ENCODE measurements at regions not wholly inside any gene's neighbourhood (a gene's known extent, or its start where the extent isn't known, plus 50 kb on each side); places are given as distances from the start of the nearest gene placed in this dataset.

GRCh38 chr14:26056036-26056616, 541.7 kb downstream of the NOVA1 start:
- Mint-ChIP-seq H3K4me3 (no peak overlapping the region), H3K27ac (no peak overlapping the region), H3K4me1 (no peaks in the 10 kb centered on the region), H3K36me3 (peaks cover 0 to 4% (median 0%) of the 10 kb centered on the region in 5 donors), H3K27me3 (no peaks in the 10 kb centered on the region), H3K9me3 (peaks cover 4 to 35% (median 13%) of the 10 kb centered on the region in 11 donors)
- Histone ChIP-seq H3K36me3 (ENCODE audit: control insufficient read depth in 2 of 3, insufficient read depth in 3 of 3, low read length in 3 of 3) (no peaks in the 10 kb centered on the region), H3K27me3 (ENCODE audit: control insufficient read depth in 2 of 2, insufficient read depth in 2 of 2, low read length in 2 of 2) (no peaks in the 10 kb centered on the region), H3K4me3 (ENCODE audit: low read length) (no peak overlapping the region), H3K9me3 (ENCODE audit: control insufficient read depth in 2 of 3, low read length in 3 of 3) (no peaks in the 10 kb centered on the region), H3K4me1 (ENCODE audit: control insufficient read depth in 2 of 2, insufficient read depth in 2 of 2, low read length in 2 of 2) (no peaks in the 10 kb centered on the region), H3K27ac (ENCODE audit: low read depth, low read length) (no peak overlapping the region)
- ATAC-seq (no peak), DNase-seq (no peak)
- ChIA-PET CTCF (no interaction called here), POLR2A (no interaction called here)
- intact Hi-C loops (cut with micrococcal nuclease), result no loop called here

GRCh38 chr14:26032348-26032747, 565.5 kb downstream of the NOVA1 start:
- Mint-ChIP-seq H3K4me1 (no peaks in the 10 kb centered on the region), H3K4me3 (no peak overlapping the region), H3K27me3 (no peaks in the 10 kb centered on the region), H3K9me3 (peaks cover 4 to 22% (median 7%) of the 10 kb centered on the region in 11 donors), H3K27ac (no peak overlapping the region), H3K36me3 (no peaks in the 10 kb centered on the region)
- ChIA-PET CTCF (no interaction called here), POLR2A (no interaction called here)
- no peak overlapping the region for H3K4me3 ChIP-seq (ENCODE audit: low read length)
- H3K4me1 ChIP-seq (ENCODE audit: control insufficient read depth in 2 of 2, insufficient read depth in 2 of 2, low read length in 2 of 2), result no peaks in the 10 kb centered on the region
- no peak overlapping the region for H3K27ac ChIP-seq (ENCODE audit: low read depth, low read length)
- intact Hi-C loops (cut with micrococcal nuclease), result no loop called here
- DNase-seq, result no peak
- H3K27me3 ChIP-seq (ENCODE audit: control insufficient read depth in 2 of 2, insufficient read depth in 2 of 2, low read length in 2 of 2), result no peaks in the 10 kb centered on the region
- ATAC-seq, result no peak
- H3K9me3 ChIP-seq (ENCODE audit: control insufficient read depth in 2 of 3, low read length in 3 of 3), result no peaks in the 10 kb centered on the region
- H3K36me3 ChIP-seq (ENCODE audit: control insufficient read depth in 2 of 3, insufficient read depth in 3 of 3, low read length in 3 of 3), result no peaks in the 10 kb centered on the region

GRCh38 chr14:26026384-26026783, 571.4 kb downstream of the NOVA1 start:
- no peaks in the 10 kb centered on the region for H3K36me3 Mint-ChIP-seq
- peaks cover 0 to 14% (median 8%) of the 10 kb centered on the region in 11 donors for H3K9me3 Mint-ChIP-seq
- H3K4me3 ChIP-seq (ENCODE audit: low read length), result no peak overlapping the region
- H3K27me3 Mint-ChIP-seq, result no peaks in the 10 kb centered on the region
- ChIA-PET CTCF (no interaction called here), POLR2A (no interaction called here)
- H3K4me1 ChIP-seq (ENCODE audit: control insufficient read depth in 2 of 2, insufficient read depth in 2 of 2, low read length in 2 of 2), result no peaks in the 10 kb centered on the region
- H3K4me3 Mint-ChIP-seq, result no peak overlapping the region
- H3K36me3 ChIP-seq (ENCODE audit: control insufficient read depth in 2 of 3, insufficient read depth in 3 of 3, low read length in 3 of 3), result no peaks in the 10 kb centered on the region
- H3K27ac Mint-ChIP-seq, result no peak overlapping the region
- H3K4me1 Mint-ChIP-seq, result no peaks in the 10 kb centered on the region
- no peaks in the 10 kb centered on the region for H3K27me3 ChIP-seq (ENCODE audit: control insufficient read depth in 2 of 2, insufficient read depth in 2 of 2, low read length in 2 of 2)
- no peak for ATAC-seq
- H3K27ac ChIP-seq (ENCODE audit: low read depth, low read length), result no peak overlapping the region
- intact Hi-C loops (cut with micrococcal nuclease), result no loop called here
- no peaks in the 10 kb centered on the region for H3K9me3 ChIP-seq (ENCODE audit: control insufficient read depth in 2 of 3, low read length in 3 of 3)
- DNase-seq, result no peak

DNA sequence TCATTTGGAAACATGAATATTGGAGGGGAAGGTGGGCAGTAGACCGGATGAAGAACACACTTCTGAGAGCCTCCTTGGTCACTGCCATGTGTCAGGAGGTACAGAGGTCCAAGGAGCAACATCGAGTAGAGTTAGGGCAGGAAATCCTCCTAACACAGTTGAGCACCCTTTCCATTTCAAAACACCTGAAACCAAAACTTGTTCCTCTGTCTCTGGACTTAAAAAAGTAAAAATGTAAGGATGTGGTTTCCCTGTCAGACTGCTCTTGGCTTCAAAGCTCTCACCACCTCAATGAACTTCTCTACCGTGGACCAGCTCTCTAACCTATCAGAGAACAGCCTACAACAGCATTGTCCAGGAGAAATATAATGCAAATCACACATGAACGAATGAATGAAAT, 573.9 kb downstream of the NOVA1 start:
- Histone ChIP-seq H3K4me1 (ENCODE audit: control insufficient read depth in 2 of 2, insufficient read depth in 2 of 2, low read length in 2 of 2) (no peaks in the 10 kb centered on the region), H3K9me3 (ENCODE audit: control insufficient read depth in 2 of 3, low read length in 3 of 3) (no peaks in the 10 kb centered on the region), H3K4me3 (ENCODE audit: low read length) (no peak overlapping the region), H3K27me3 (ENCODE audit: control insufficient read depth in 2 of 2, insufficient read depth in 2 of 2, low read length in 2 of 2) (no peaks in the 10 kb centered on the region), H3K36me3 (ENCODE audit: control insufficient read depth in 2 of 3, insufficient read depth in 3 of 3, low read length in 3 of 3) (no peaks in the 10 kb centered on the region), H3K27ac (ENCODE audit: low read depth, low read length) (no peak overlapping the region)
- Mint-ChIP-seq H3K27ac (no peak overlapping the region), H3K27me3 (no peaks in the 10 kb centered on the region), H3K9me3 (peaks cover 0 to 19% (median 6%) of the 10 kb centered on the region in 11 donors), H3K36me3 (no peaks in the 10 kb centered on the region), H3K4me1 (no peaks in the 10 kb centered on the region), H3K4me3 (no peak overlapping the region)
- POLR2A ChIA-PET, result no interaction called here
- intact Hi-C loops (cut with micrococcal nuclease), result no loop called here
- no peak for DNase-seq
- CTCF ChIA-PET, result no interaction called here
- ATAC-seq, result no peak

DNA sequence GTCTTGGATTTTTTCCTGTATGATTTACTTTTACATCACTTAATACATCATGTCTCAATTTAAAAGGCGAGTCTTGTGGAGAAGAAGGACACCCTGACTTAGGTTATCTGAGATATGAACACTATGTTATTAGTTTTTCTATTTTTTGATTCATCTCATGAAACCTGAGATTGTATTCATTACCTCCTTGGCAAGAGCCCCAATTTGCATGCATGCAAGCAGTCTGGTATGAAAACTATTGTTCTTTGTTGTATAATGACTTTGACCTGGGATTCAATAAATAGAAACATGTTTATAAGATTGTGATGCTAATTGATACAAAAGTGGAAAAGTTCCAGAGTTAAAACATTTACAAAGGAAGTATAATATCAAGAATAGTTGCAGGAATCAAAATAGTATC, 576.1 kb downstream of the NOVA1 start:
- no peaks in the 10 kb centered on the region for H3K36me3 Mint-ChIP-seq
- H3K9me3 ChIP-seq (ENCODE audit: control insufficient read depth in 2 of 3, low read length in 3 of 3), result no peaks in the 10 kb centered on the region
- DNase-seq (no peak), ATAC-seq (no peak)
- CTCF ChIA-PET, result no interaction called here
- H3K9me3 Mint-ChIP-seq, result peaks cover 0 to 19% (median 6%) of the 10 kb centered on the region in 11 donors
- H3K4me1 Mint-ChIP-seq, result no peaks in the 10 kb centered on the region
- intact Hi-C loops (cut with micrococcal nuclease), result no loop called here
- no peaks in the 10 kb centered on the region for H3K36me3 ChIP-seq (ENCODE audit: control insufficient read depth in 2 of 3, insufficient read depth in 3 of 3, low read length in 3 of 3)
- H3K27me3 ChIP-seq (ENCODE audit: control insufficient read depth in 2 of 2, insufficient read depth in 2 of 2, low read length in 2 of 2), result no peaks in the 10 kb centered on the region
- H3K4me1 ChIP-seq (ENCODE audit: control insufficient read depth in 2 of 2, insufficient read depth in 2 of 2, low read length in 2 of 2), result no peaks in the 10 kb centered on the region
- no peak overlapping the region for H3K4me3 Mint-ChIP-seq
- no peak overlapping the region for H3K27ac Mint-ChIP-seq
- H3K27ac ChIP-seq (ENCODE audit: low read depth, low read length), result no peak overlapping the region
- H3K4me3 ChIP-seq (ENCODE audit: low read length), result no peak overlapping the region
- no peaks in the 10 kb centered on the region for H3K27me3 Mint-ChIP-seq
- POLR2A ChIA-PET, result no interaction called here

GRCh38 chr14:26017270-26017669, 580.6 kb downstream of the NOVA1 start:
- intact Hi-C loops (cut with micrococcal nuclease), result no loop called here
- H3K4me3 ChIP-seq (ENCODE audit: low read length), result no peak overlapping the region
- Mint-ChIP-seq H3K4me3 (no peak overlapping the region), H3K36me3 (no peaks in the 10 kb centered on the region), H3K4me1 (no peaks in the 10 kb centered on the region), H3K27me3 (no peaks in the 10 kb centered on the region), H3K9me3 (peaks cover 1 to 30% (median 10%) of the 10 kb centered on the region in 11 donors), H3K27ac (no peak overlapping the region)
- no peaks in the 10 kb centered on the region for H3K36me3 ChIP-seq (ENCODE audit: control insufficient read depth in 2 of 3, insufficient read depth in 3 of 3, low read length in 3 of 3)
- no peak for DNase-seq
- POLR2A ChIA-PET, result no interaction called here
- H3K27ac ChIP-seq (ENCODE audit: low read depth, low read length), result no peak overlapping the region
- no peaks in the 10 kb centered on the region for H3K27me3 ChIP-seq (ENCODE audit: control insufficient read depth in 2 of 2, insufficient read depth in 2 of 2, low read length in 2 of 2)
- CTCF ChIA-PET, result no interaction called here
- no peaks in the 10 kb centered on the region for H3K9me3 ChIP-seq (ENCODE audit: control insufficient read depth in 2 of 3, low read length in 3 of 3)
- no peaks in the 10 kb centered on the region for H3K4me1 ChIP-seq (ENCODE audit: control insufficient read depth in 2 of 2, insufficient read depth in 2 of 2, low read length in 2 of 2)
- ATAC-seq, result no peak

DNA sequence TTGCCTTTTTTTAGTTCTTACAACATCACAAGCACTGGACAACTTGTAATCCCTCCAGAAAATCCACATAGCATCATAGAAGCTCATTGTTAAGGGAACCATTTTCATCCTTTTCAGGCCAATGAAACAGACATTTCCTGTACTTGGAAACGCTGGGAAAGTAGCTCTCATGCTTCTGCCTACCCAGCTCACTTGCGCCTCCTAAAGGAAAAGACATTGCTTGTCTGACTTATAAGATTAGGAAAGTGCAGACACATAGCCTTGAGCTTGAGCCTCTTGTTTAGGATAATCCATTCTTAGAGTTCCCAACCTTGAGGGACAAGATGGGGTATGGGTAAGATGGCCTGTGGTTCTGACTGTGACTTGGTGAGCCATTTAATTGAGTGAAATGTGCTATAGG, 589.5 kb downstream of the NOVA1 start:
- Histone ChIP-seq H3K36me3 (ENCODE audit: control insufficient read depth in 2 of 3, insufficient read depth in 3 of 3, low read length in 3 of 3) (no peaks in the 10 kb centered on the region), H3K27me3 (ENCODE audit: control insufficient read depth in 2 of 2, insufficient read depth in 2 of 2, low read length in 2 of 2) (no peaks in the 10 kb centered on the region), H3K27ac (ENCODE audit: low read depth, low read length) (no peak overlapping the region), H3K4me1 (ENCODE audit: control insufficient read depth in 2 of 2, insufficient read depth in 2 of 2, low read length in 2 of 2) (no peaks in the 10 kb centered on the region), H3K9me3 (ENCODE audit: control insufficient read depth in 2 of 3, low read length in 3 of 3) (no peaks in the 10 kb centered on the region), H3K4me3 (ENCODE audit: low read length) (no peak overlapping the region)
- POLR2A ChIA-PET, result no interaction called here
- Mint-ChIP-seq H3K27ac (no peak overlapping the region), H3K9me3 (peaks cover 1 to 17% (median 4%) of the 10 kb centered on the region in 11 donors), H3K4me1 (no peaks in the 10 kb centered on the region), H3K4me3 (no peak overlapping the region), H3K27me3 (no peaks in the 10 kb centered on the region), H3K36me3 (no peaks in the 10 kb centered on the region)
- DNase-seq, result no peak
- intact Hi-C loops (cut with micrococcal nuclease), result no loop called here
- CTCF ChIA-PET, result no interaction called here
- no peak for ATAC-seq
